T47D (cell line): ENCODE measurements at regions not wholly inside any gene's neighbourhood (a gene's known extent, or its start where the extent isn't known, plus 50 kb on each side); places are given as distances from the start of the nearest gene placed in this dataset.
"Not testable (repeated sequence)": the region's sequence is repeated elsewhere in the genome, so short reads cannot be mapped to it uniquely, and the experiment has no call there.

Source experiments
- DNase-seq, 2 experiments: peaks; one replicate each; pipeline versions ENCODE4 v3.0.0 to v3.0.0-alpha.2; 2011 to 2012; ENCODE audit warnings: low read depth in 1 of 2, low spot score in 1 of 2
- JUND ChIP-seq: IDR thresholded peaks from 2 replicates; pipeline ENCODE4 v1.6.1; 2012; ENCODE audit warnings: low read depth
- in situ Hi-C: cut with HindIII; loops from 2 replicates; pipeline ENCODE4 v1.10.0; 2016; ENCODE audit warnings: low sequenced_read_pairs, low pct_unique_long_range_greater_than_20kb

DNA sequence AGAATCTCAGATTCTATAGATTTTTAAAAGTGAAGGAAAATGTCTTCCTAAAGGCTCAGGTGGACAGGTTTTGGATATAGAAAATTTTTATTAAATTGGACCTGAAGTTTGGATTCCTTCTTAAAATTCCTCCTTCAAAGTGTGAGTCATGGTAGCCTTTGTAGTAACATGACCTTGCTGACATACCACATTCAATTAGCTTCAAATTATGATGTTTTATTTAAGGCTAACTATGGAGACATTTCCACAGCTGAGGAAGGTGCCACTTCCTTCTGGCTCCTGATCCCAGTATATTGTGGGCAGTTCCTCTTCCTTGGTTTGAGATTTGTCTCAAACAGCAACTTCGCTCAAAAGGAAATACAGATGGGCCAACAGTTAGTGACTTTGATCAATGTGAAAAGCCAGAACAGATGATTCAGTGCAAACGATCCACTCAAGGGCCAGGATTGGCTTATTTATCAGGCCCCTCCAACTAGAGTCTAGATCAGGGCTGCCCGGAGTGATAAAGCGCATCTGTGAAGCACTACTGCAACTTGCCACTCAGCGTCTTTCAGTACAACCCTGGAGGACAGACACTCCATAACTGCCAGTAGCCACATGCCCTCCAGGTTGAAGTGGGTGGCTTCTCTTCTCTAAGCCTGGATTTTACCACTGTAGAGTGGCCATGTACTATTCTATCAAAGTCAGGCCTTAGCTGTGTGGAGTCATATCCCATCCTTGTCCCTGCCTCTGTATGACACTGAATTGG, 573.5 kb downstream of the KIF20B start:
- in situ Hi-C loops = no loop called here
- no peak for DNase-seq

DNA sequence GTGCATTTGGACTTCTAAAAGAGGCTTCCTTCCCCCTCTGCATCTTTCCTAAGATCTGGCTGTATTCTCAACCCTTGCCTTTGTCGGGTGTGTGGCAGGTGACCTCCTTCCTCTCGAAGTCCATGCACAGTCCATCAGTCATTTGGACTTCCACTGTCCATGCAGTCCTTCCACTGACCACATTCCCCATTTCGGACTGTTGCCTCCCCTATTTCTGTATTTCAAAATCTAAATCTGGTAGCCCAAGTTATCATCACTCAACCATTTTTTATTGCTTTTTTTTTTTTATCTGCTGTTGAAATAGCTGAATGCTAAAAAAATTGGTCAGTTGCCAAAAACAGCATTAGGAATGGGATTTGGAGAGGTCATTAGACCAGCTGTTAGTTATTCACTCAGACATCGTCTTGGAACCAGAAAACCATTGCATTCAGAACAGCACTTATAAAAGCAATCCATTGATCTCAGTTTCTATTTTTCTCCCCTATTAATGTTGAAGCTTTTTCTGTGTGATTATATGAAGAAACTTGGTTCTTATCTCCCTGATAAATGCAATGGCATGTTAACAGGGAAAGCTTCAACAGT, 575.6 kb downstream of the KIF20B start:
- TF ChIP-seq JUND = no peak
- in situ Hi-C loops = no loop called here
- no peak for DNase-seq

More for the DNA sequence above, 573.5 kb downstream of the KIF20B start:
- TF ChIP-seq JUND = no peak

DNA sequence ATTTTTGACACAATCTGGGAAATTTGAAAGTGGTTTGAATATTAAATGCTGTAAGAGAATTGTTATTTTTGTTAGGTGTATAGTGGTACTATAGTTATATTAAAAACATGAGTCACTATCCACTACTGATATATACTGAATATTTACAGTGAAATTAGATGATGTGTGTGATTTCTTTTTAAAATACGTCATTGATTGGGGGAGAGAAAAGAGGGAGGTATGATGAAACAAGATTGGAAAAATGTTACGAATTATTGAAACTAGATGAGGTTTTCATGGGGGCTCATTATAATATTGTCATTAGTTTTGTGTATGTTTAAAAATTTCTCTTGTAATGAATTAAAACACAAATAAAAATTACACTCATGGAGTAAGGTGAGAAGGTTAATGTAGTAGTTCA, 571.4 kb downstream of the HTR7 start:
- TF ChIP-seq JUND = no peak
- no peak for DNase-seq
- in situ Hi-C loops = no loop called here

GRCh38 chr10:90286941-90287340, 570.9 kb downstream of the HTR7 start:
- DNase-seq = no peak
- in situ Hi-C loops = no loop called here
- no peak for TF ChIP-seq JUND

DNA sequence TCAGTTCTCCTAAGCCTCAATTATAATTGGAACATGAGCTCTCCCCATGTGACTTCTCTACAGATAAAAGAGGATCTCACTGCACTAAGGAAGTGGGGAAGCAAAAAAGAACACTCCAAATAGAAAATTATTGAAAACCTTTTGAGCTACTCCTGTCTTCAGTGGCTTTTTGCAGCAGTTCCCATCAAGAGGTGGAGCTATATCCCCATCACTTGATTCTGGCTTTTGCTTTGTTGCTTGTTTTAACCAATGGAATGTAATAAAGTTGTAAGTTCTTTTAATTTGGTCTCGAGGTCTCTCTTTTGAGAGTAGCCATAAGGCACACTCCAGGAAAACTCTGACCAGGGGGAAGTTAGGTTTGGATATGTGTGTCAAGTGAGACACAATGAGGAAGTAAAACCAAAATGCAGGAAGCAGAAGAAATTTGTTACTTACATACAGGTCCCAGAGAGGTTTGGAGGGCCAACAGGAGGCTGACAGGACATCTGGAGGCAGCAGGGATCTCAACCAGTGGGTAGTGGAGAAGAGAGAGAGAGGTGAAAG, 569.4 kb downstream of the HTR7 start:
- DNase-seq = peak in 1 of 2 experiments; percentile 27
- in situ Hi-C loops = no loop called here
- no peak for TF ChIP-seq JUND

DNA sequence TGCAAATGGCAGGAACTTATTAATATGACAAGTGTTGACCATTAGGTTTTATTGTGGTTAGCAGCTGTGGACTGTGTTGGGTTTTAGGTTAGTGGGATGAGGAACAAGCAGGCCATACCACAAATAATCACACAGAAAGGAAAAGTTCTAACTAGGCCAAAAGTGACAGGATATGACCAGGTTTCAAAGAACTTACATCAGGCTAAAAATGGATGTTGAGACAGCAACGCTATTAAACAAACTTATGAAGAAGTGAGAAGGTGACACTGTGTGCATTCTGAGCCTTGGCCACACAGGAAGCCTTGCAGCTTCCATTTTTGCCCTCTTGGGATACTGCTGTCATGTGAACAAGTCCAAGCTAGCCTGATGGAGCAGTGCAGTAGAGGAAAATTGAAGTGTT, 568.8 kb downstream of the HTR7 start:
- TF ChIP-seq JUND = no peak
- in situ Hi-C loops = no loop called here
- no peak for DNase-seq

DNA sequence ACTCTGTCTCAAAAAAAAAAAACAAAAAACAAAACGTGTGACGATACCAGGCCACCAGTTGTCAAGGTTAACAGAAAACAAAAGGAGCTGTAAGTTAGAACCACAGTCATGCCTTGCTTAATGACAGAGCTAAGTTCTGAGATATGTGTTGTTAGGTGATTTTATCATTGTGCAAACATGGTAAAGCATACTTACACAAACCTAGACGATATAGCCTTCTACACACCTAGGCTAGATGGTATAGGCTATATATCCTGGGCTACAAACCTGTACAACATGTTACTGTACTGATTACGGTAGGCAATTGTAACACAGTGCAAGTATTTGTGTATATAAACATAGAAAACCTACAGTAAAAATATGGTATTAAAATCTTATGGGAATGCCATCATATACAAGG, 564.2 kb downstream of the HTR7 start:
- in situ Hi-C loops = no loop called here
- no peak for TF ChIP-seq JUND
- DNase-seq = peak in 1 of 2 experiments; percentile 48

- DNase-seq, in situ Hi-C loops: not testable (repeated sequence)
Observed at GRCh38 chr10:90294821-90295540, 562.9 kb downstream of the HTR7 start.

GRCh38 chr10:90302031-90302430, 555.8 kb downstream of the HTR7 start:
- in situ Hi-C loops, DNase-seq: not testable (repeated sequence)

DNA sequence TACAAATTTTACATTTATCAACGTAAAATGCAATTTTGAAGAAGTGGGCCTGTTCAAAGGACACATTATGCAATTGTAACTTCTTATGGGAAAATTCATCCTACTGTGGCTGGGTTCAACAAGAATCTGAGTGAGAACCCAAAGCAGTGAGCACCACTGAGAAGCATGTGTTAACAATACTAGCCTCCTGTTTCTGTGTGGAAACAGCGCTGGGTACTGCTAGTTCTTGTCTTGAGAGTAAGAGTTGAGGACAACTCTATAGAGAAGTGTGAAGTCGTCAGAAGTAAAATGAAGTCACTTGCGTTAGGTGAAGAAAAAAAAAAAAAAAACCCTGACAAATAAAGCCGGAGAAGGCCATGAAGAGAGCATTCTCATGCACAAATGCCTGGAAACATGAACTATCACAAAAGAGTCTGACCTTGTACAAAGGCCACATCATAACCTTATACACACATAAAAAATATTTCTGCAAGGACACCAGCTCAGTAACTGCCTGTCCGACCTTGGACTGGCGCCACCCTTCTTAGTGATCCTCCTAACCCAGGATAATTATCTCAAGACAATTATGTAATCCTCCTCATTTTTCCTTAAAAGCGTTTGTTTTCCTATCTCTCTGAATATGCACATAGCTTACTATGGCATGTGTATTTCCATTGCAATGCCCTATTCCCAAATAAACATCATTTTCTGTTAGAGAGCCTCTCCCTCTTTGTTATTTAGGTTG, 554.9 kb downstream of the HTR7 start:
- in situ Hi-C loops = no loop called here
- TF ChIP-seq JUND = no peak
- DNase-seq = no peak

- TF ChIP-seq JUND = no peak
- in situ Hi-C loops = no loop called here
Observed at GRCh38 chr10:90304533-90304932, 553.3 kb downstream of the HTR7 start.

DNA sequence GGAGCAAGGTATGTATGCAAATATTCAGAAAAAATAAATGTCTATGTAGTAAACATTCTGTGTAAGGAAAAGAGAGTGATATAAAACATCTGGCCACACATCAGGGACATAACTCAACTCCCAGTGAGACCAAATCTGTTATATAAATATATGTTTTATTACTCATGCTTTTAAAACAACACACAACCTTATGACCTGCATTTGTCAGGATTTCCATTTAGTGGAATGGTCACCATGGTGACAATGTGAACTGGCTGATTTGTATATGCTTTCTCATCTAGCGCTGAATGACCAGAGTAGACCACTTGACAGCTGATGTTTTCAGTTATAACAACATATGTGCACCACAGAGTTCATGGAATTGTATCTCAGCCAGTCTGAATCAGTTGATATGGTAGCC, 551.7 kb downstream of the HTR7 start:
- in situ Hi-C loops = no loop called here
- DNase-seq = no peak
- TF ChIP-seq JUND = no peak

More at GRCh38 chr10:90304533-90304932, 553.3 kb downstream of the HTR7 start:
- DNase-seq = no peak

DNA sequence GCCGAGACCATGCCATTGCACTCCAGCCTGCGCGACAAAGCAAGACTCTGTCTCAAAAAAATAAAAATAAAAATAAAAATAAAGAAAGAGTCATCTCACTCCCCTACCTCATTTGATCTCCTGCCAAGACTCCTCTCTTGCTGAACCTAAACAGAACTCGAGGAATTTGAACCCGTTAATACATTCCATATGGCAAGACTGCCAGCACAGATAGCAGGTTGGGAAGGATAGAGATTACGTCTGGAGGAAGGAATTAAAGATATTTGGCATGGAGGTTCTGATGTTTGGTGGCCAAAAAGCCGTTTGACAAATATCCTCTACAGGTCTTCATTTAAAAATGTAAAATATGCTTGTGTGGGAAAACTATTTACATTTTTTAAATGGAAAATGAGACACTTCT, 549.6 kb downstream of the HTR7 start:
- no peak for DNase-seq
- in situ Hi-C loops = no loop called here
- TF ChIP-seq JUND = no peak
